HG03280 (cell line): ENCODE measurements at regions not wholly inside any gene's neighbourhood (a gene's known extent, or its start where the extent isn't known, plus 50 kb on each side); places are given as distances from the start of the nearest gene placed in this dataset.
"Not testable (repeated sequence)": the region's sequence is repeated elsewhere in the genome, so short reads cannot be mapped to it uniquely, and the experiment has no call there.

Experiments
- ATAC-seq: cut with Tn5 transposase; IDR thresholded peaks from one replicate; pipeline ENCODE4 v1.9.1; 2021; ENCODE audit warnings: mild to moderate bottlenecking, moderate library complexity; ENCODE audit not compliant: unreplicated experiment

GRCh38 chr5:18503797-18504328 is 869.6 kb downstream of the TAF11L14 start:
- no peak for ATAC-seq

- no peak for ATAC-seq
Measured at GRCh38 chr5:18507114-18507513, 872.9 kb downstream of the TAF11L14 start.

DNA sequence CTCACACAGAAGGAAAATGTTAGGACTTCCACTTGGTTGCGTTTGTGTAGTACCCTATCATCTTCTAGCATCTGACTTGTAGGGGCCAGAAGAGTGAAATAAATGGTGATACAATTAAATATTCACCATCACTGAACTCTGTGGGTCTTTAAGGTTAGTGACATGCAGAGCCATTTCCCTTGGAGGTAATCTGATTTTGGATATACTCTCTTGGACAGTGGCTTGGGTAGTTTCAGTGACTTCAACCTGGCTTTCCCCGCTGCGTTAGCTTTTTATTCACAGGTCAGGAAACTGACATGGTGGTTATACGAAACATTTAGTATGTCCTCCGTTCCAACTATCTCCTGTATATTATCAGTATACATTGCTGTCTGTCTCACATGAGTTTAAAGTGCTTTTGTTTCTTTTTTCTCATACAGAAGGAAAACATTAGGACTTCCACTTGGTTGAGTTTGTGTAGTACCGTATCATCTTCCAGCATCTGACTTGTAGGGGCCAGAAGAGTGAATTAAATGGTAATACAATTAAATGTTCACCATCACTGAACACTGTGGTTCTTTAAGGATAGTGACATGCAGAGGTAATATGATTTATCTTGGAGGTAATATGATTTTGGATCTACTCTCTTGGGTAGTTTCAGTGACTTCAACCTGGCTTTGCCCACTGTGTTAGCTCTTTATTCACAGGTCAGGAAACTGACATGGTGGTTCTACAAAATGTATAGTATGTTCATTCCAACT is 883.6 kb downstream of the TAF11L14 start:
- no peak for ATAC-seq

DNA sequence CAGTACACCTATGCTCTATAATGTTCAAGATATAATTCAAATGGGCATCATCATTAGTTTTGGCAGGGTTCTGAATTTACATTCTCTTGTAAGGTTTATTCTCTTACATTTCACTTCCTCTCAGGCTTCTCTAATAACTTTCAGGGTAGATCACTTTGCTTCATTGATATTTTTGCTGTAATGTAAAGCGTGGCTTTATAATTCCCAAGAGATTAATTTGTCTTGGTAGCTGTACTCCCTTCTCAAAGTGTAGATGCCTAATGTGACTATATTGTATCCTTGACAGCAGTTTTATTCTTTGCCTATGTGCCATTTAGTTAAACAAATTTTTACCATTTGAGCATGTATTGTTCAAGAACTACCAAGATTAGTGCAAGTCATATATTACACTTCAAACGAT is 889.1 kb downstream of the TAF11L14 start:
- no peak for ATAC-seq

GRCh38 chr5:18526792-18527405 is 892.6 kb downstream of the TAF11L14 start:
- ATAC-seq = no peak

- ATAC-seq = no peak
Measured at GRCh38 chr5:18533137-18533536, 898.9 kb downstream of the TAF11L14 start.

- no peak for ATAC-seq
Measured at GRCh38 chr5:18534119-18534518, 899.9 kb downstream of the TAF11L14 start.

GRCh38 chr5:18535753-18536152 is 901.5 kb downstream of the TAF11L14 start:
- not testable (repeated sequence) for ATAC-seq

- no peak for ATAC-seq
Measured at GRCh38 chr5:18544421-18544820, 910.2 kb downstream of the TAF11L14 start.

GRCh38 chr5:18546591-18546990 is 912.3 kb downstream of the TAF11L14 start:
- no peak for ATAC-seq

DNA sequence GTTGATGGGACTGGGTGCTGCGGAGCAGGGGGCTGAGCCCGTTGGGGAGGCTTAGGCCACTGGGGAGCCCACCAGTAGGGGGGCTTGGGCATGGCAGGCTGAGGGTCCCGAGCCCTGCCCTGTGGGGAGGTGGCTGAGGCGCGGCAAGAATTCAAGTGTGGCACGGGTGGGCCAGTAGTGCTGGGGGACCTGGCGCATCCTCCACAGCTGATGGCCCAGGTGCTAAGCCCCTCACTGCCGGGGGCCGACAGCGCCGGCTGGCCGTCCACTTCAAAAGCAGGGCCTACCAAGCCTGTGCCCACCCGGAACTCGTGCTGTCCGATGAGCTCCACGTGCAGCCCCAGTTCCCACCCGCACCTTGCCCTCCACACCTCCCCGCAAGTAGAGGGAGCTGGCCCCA is 917.5 kb downstream of the TAF11L14 start:
- no peak for ATAC-seq

DNA sequence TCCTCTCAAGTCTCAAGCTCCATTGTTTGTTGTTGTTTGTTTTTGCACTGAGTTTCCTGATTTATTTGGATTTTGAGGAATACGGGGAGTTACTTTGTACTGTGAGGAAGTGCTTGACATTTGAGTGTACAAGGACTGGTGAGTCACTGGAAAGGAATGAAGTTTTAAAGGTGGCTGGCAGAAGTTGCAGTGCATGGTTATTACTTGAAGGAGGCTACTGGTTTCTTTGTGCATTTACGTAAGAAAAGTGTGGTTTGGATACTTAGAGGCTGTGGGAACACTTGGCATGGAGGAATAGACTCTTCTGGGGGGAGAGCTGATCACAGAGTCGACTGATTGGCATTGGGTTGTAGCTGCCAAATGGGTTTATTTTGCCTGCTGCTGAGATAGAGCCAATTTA is 919.0 kb downstream of the TAF11L14 start:
- ATAC-seq = no peak

DNA sequence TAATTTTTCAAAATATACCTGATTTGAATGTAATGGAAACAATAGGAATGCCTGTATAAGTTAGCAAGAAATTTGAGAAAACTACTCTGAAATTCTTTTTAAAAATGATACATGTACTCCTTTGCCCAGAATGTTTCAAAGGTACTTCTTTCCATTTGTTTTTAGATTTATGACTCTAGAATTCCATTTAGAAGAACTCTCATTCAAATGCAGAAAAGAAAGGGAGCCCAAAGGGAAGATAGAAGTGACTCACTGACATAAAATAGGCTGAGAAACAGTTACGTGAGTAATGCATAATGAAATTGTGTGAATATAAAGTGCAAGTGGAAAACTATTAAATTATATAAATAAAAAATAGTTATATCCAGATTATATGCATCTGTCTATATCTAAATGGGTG is 926.3 kb downstream of the TAF11L14 start:
- no peak for ATAC-seq

GRCh38 chr5:18563853-18564252 is 929.6 kb downstream of the TAF11L14 start:
- no peak for ATAC-seq

DNA sequence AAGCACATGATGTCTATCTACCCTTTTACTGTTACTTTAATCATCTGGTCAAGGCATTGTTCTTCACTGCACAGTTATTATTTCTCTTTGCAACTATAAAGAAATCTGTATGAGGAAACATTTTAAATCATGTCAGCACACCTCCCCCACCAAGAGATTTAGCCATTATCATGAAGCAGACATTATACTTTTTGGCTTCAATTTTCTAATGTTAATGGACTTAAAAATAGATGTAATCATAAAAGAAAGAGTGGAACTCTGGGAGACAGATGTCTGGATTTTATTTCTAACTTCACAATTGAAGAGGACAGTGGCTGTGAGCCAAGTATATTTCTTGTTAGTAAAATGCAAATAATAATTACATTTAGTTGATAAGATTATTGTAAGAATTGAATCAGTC is 932.4 kb downstream of the TAF11L14 start:
- ATAC-seq = no peak

GRCh38 chr5:18576586-18576985 is 942.3 kb downstream of the TAF11L14 start:
- ATAC-seq = no peak

DNA sequence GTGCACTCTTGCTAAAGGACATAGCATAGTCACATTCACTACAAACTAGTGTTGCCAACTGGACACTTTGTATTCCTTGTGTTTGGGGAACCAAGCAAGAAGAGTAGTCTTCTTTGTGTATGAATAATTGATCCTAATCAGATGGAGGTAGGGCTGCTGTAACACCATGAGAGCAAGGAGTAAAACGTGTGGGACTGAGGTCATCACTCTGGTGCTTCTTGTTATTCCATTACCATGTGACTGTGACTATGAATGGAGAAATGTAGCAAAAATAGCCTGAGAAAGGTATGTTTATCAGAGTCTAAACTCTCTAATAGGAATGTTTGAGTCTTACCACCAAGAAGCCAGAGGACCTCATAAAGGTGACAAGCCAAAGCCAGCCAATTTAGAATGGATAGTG is 966.9 kb downstream of the TAF11L14 start:
- no peak for ATAC-seq

DNA sequence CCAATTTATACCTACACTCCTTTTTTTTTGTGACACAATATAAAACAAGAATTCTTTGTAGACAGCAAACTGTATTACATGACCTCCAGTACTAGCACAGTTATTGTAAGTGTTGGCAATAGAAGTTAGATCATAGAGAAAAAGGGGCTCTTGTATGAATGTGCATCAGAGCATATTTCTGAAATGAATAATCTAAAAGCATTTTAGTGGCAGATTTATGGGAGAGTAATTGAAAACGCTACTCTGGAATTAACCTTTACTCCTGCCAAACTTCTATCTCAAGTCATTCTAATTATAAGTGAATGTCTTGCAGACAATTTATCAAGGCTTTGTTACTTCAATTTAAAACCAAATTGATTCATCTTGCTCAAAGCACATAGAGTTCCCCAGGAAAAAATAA is 968.1 kb downstream of the TAF11L14 start:
- ATAC-seq = no peak

- no peak for ATAC-seq
Measured at GRCh38 chr5:18605186-18605585, 970.9 kb downstream of the TAF11L14 start.

GRCh38 chr5:18607570-18607969 is 973.3 kb downstream of the TAF11L14 start:
- ATAC-seq = no peak

DNA sequence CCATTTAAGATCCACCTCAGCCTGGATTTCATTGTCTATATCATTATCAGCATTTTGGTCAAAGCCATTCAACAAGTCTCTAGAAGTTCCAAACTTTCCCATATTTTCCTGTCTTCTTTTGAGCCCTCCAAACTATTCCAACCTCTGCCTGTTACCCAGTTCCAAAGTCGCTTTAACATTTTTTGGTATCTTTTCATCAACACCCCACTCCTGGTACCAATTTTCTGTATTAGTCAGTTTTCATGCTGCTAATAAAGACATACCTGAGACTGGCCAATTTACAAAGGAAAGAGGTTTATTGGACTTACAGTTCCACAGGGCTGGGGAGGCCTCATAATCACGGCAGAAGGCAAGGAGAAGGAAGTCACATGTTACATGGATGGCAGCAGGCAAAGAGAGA is 982.9 kb downstream of the TAF11L14 start:
- ATAC-seq = not testable (repeated sequence)

- ATAC-seq = no peak
Measured at GRCh38 chr5:18630458-18631045, 996.3 kb downstream of the TAF11L14 start.
